Activated CD8-positive, alpha-beta T cell treated with anti-CD3 and anti-CD28 coated beads for 36 hours (primary cell): ENCODE measurements at regions not wholly inside any gene's neighbourhood (a gene's known extent, or its start where the extent isn't known, plus 50 kb on each side); places are given as distances from the start of the nearest gene placed in this dataset.

Source experiments
- ATAC-seq: fragments of 200-7000 bp; cut with Tn5 transposase; one replicate; pipeline ENCODE4 v1.10.0; 2021; ENCODE audit warnings: mild to moderate bottlenecking, moderate library complexity
- CTCF ChIA-PET: fragments of 350-600 bp; sonication (Branson Sonifier 250); formaldehyde crosslinking; loops from one replicate; lab custom pipeline; 2021; ENCODE audit warnings: antibody characterized with exemption; lab: Charles Lee
- POLR2A ChIA-PET: fragments of 350-600 bp; sonication (Branson Sonifier 250); formaldehyde crosslinking; loops from one replicate; lab custom pipeline; 2021; ENCODE audit warnings: antibody characterized with exemption; lab: Charles Lee
- DNase-seq: peaks from one replicate; pipeline ENCODE4 v3.0.0-alpha.2; 2020
- H3K27ac Mint-ChIP-seq: one replicate; pipeline ENCODE4 v1.8.0; 2021; ENCODE audit warnings: mild to moderate bottlenecking, mixed read lengths
- H3K27me3 Mint-ChIP-seq: one replicate; pipeline ENCODE4 v1.8.0; 2021; ENCODE audit warnings: mixed read lengths
- H3K36me3 Mint-ChIP-seq: one replicate; pipeline ENCODE4 v1.8.0; 2021; ENCODE audit warnings: low read depth, mixed read lengths
- H3K4me1 Mint-ChIP-seq: one replicate; pipeline ENCODE4 v1.8.0; 2021; ENCODE audit warnings: low read depth, mixed read lengths
- H3K4me3 Mint-ChIP-seq: one replicate; pipeline ENCODE4 v1.8.0; 2021; ENCODE audit warnings: mild to moderate bottlenecking, moderate library complexity, mixed read lengths
- H3K9me3 Mint-ChIP-seq: one replicate; pipeline ENCODE4 v1.8.0; 2021; ENCODE audit warnings: mixed read lengths
- intact Hi-C: fragments of 100-400 bp; cut with micrococcal nuclease; formaldehyde crosslinking; loops from one replicate; pipeline ENCODE4 v1.10.0; 2022
- TF ChIP-seq, protein P1 (sequence below): fragments of 200-600 bp; IDR thresholded peaks from one replicate; pipeline ENCODE4 v1.8.0; 2022; ENCODE audit warnings: antibody characterized with exemption, mild to moderate bottlenecking

DNA sequence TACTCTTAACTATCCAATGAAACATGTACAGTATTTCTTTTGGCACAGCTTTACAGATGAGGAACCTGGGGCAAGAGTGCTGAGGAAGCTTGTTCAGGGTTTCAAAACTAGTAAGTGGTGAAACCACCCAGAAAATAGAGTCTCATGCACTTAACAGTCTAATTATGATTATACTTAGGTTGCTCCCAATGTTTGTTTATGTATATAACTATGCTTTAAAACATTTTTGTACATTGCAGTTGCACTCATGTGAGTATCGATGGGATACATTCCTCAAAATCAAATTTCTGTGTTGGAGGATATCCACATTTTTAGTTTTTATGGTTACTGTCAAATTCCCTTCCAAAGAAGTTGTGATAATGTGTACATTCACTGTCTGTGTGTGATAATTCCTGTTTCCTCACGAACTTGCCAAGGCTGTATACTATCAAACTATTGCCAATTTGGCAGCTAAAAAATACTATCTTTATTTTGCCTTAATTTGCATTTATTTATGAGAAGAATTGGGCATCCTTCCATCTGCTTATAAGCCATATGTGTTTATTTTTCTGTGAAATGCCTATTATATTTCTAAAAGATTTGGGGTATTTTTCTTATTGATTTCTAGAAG lies 143.9 kb upstream of the SSTR1 start:
- H3K4me1 Mint-ChIP-seq: peaks cover 21% of the 10 kb centered on the region
- H3K27me3 Mint-ChIP-seq: no peaks in the 10 kb centered on the region
- ChIA-PET POLR2A (no interaction called here), CTCF (no interaction called here)
- H3K36me3 Mint-ChIP-seq: peaks cover 6% of the 10 kb centered on the region
- ATAC-seq (no peak), DNase-seq (no peak)
- TF ChIP-seq, protein P1, sequence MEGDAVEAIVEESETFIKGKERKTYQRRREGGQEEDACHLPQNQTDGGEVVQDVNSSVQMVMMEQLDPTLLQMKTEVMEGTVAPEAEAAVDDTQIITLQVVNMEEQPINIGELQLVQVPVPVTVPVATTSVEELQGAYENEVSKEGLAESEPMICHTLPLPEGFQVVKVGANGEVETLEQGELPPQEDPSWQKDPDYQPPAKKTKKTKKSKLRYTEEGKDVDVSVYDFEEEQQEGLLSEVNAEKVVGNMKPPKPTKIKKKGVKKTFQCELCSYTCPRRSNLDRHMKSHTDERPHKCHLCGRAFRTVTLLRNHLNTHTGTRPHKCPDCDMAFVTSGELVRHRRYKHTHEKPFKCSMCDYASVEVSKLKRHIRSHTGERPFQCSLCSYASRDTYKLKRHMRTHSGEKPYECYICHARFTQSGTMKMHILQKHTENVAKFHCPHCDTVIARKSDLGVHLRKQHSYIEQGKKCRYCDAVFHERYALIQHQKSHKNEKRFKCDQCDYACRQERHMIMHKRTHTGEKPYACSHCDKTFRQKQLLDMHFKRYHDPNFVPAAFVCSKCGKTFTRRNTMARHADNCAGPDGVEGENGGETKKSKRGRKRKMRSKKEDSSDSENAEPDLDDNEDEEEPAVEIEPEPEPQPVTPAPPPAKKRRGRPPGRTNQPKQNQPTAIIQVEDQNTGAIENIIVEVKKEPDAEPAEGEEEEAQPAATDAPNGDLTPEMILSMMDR: no peak
- no peak overlapping the region for H3K4me3 Mint-ChIP-seq
- peaks cover 14% of the 10 kb centered on the region for H3K9me3 Mint-ChIP-seq
- H3K27ac Mint-ChIP-seq: no peak overlapping the region
- intact Hi-C loops: no loop called here

DNA sequence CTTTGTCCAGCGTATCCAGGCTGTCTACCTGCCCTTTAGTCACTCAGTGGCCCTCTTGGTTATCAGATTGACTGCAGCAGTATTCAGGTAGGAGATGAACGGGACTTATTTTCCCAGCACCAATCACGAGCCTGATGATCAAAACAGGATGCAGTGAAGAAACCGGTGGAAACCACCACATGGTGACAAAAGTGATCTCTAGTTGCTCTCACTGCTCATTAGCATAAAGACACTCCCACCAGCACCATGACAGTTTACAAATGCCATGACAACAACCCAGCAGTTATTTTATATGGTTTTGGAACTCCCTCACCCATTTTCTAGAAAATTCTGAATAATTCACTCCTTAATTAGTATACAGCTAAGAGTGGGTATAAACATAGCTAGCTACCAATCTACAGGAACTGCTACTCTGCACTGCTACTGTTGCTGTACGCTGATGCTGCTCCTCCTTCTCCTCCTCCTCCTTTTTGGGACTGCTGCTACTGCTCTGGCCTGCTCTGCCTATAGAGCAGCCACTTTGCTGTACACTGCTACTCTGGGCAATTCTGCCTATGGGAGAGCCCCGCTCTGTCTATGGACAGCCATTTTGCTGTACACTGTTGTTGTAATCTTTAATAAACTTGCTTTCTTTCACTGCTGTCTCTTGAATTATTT lies 142.5 kb upstream of the SSTR1 start:
- TF ChIP-seq, protein P1: no peak
- ChIA-PET POLR2A (interaction anchor here (0.8 to 1.0 kb wide), 2 partner anchors 14 to 17 kb away, joined by 3 read pairs; no protein-coding TSS in a partner anchor), CTCF (interaction anchor here (0.6 to 0.8 kb wide), 2 partner anchors 13 to 16 kb away, joined by 3 read pairs; no protein-coding TSS in a partner anchor)
- peak; percentile 96 for ATAC-seq
- Mint-ChIP-seq H3K4me3 (peak overlapping the region; percentile 62), H3K27me3 (no peaks in the 10 kb centered on the region), H3K9me3 (peaks cover 11% of the 10 kb centered on the region), H3K36me3 (peaks cover 6% of the 10 kb centered on the region), H3K4me1 (peaks cover 30% of the 10 kb centered on the region), H3K27ac (peak overlapping the region; percentile 81)
- peak; percentile 74 for DNase-seq
- intact Hi-C loops: no loop called here

DNA sequence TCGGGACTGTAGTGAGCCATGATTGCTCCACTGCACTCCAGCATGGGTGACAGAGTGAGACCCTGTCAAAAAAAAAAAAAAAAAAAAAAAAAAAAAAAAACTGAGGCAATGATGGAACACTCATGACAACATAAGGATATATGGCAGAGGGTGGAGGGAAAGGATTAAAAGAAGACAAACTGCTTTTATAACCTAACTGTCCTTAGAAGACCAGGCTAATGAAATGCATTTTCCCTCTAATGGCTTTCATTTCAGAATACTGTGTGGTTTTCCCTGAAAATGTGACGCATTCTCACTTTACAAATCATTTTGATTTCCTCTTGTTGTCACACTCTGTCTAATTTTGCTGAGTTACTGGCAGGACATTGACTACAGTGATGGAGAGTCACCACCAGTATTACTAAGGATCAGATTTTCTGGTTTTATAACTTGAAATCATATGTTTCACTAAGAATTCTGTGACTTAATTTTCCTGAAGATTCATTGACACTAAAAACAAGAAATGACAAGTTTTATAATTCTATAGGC lies 137.6 kb upstream of the SSTR1 start:
- intact Hi-C loops: no loop called here
- Mint-ChIP-seq H3K27ac (no peak overlapping the region), H3K4me3 (no peak overlapping the region), H3K4me1 (peaks cover 59% of the 10 kb centered on the region), H3K27me3 (no peaks in the 10 kb centered on the region), H3K9me3 (no peaks in the 10 kb centered on the region), H3K36me3 (no peaks in the 10 kb centered on the region)
- ATAC-seq (no peak), DNase-seq (no peak)
- CTCF ChIA-PET: no interaction called here
- POLR2A ChIA-PET: no interaction called here
- TF ChIP-seq, protein P1: no peak

DNA sequence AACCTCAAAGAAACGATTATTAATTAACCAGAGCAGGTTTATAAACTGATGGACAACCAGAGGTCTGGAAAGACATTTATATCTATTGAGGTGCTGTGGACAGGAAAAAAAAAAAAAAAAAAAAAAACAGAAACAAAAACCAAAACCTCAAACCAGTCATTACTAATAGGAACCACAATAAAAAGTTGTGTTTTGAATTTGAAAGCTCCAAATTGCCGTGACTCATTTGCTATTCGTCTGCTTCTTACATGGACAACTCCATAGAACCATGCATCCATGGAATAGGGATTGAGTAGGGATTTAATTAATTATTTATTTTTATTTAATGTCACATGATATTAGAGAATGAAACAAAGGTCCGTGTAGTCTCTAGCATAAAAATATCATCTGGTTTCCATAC lies 134.1 kb upstream of the SSTR1 start:
- no peak overlapping the region for H3K4me3 Mint-ChIP-seq
- H3K27me3 Mint-ChIP-seq: no peaks in the 10 kb centered on the region
- CTCF ChIA-PET: no interaction called here
- POLR2A ChIA-PET: no interaction called here
- ATAC-seq (peak; percentile 40), DNase-seq (no peak)
- H3K27ac Mint-ChIP-seq: peak overlapping the region; percentile 71
- H3K36me3 Mint-ChIP-seq: no peaks in the 10 kb centered on the region
- peaks cover 60% of the 10 kb centered on the region for H3K4me1 Mint-ChIP-seq
- H3K9me3 Mint-ChIP-seq: no peaks in the 10 kb centered on the region
- TF ChIP-seq, protein P1: no peak
- intact Hi-C loops: no loop called here

DNA sequence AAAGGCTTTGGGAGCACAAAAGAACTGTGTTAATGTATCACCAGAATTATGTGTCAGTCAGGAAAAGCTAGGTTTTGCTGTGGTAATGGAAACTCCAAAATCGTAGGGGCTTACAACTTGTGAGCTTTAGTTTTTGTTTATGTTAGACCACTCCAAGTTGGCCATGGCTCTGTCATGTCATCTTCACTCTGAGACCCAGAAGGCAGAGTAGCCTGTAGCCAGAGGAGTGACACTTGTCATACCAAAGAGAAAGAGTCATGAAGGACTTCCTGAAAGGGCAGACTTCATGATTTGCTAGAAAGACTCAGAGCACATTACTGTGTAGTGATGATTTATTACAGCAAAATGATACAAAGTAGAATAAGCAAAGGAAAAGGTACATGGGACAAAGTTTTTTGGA lies 133.6 kb upstream of the SSTR1 start:
- peak; percentile 54 for ATAC-seq
- H3K27ac Mint-ChIP-seq: peak overlapping the region; percentile 71
- peaks cover 62% of the 10 kb centered on the region for H3K4me1 Mint-ChIP-seq
- ChIA-PET CTCF (no interaction called here), POLR2A (no interaction called here)
- no peak overlapping the region for H3K4me3 Mint-ChIP-seq
- TF ChIP-seq, protein P1: no peak
- no peak for DNase-seq
- no peaks in the 10 kb centered on the region for H3K27me3 Mint-ChIP-seq
- no peaks in the 10 kb centered on the region for H3K36me3 Mint-ChIP-seq
- intact Hi-C loops: no loop called here
- no peaks in the 10 kb centered on the region for H3K9me3 Mint-ChIP-seq
